ENCODE measurements at regions not wholly inside any gene's neighbourhood (a gene's known extent, or its start where the extent isn't known, plus 50 kb on each side); places are given as distances from the start of the nearest gene placed in this dataset.
A peak's percentile ranks its signal among the peaks of the same experiment; 100 is the strongest.

DNA sequence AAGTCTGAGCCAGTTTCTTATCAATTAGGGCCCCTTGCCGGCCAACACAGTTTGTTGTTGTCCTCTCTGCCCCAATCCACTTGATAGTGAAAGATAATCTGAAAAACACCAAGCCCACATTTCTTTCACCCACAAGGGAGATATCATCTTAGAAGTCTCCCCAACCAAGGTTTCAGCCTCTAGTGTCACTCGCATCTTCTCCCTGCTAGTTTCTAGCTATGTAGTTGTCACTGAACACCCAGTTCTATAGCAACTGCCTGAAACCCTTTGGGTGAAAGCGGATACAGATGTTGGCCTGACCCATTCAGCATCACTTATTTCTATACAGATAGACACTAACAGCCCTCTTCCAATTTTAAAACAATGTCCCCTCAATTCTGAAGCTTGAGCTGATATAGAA is 116.3 kb downstream of the BMP15 start:
- intact Hi-C loops (cut with micrococcal nuclease; ENCODE audit: unreplicated experiment): no loop called here
- no peak for FAIRE-seq
- SMC1A ChIA-PET (ENCODE audit: uncharacterized antibody, unreplicated experiment): no interaction called here
- TF ChIP-seq, protein P1, sequence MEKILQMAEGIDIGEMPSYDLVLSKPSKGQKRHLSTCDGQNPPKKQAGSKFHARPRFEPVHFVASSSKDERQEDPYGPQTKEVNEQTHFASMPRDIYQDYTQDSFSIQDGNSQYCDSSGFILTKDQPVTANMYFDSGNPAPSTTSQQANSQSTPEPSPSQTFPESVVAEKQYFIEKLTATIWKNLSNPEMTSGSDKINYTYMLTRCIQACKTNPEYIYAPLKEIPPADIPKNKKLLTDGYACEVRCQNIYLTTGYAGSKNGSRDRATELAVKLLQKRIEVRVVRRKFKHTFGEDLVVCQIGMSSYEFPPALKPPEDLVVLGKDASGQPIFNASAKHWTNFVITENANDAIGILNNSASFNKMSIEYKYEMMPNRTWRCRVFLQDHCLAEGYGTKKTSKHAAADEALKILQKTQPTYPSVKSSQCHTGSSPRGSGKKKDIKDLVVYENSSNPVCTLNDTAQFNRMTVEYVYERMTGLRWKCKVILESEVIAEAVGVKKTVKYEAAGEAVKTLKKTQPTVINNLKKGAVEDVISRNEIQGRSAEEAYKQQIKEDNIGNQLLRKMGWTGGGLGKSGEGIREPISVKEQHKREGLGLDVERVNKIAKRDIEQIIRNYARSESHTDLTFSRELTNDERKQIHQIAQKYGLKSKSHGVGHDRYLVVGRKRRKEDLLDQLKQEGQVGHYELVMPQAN (conservative IDR thresholded peaks at IDR 0.05): no peak
- TF ChIP-seq PML (IDR thresholded peaks at IDR 0.05; ENCODE audit: low read length): no peak
- TF ChIP-seq ZNF274 (IDR thresholded peaks at IDR 0.05; ENCODE audit: insufficient read depth, insufficient read length): no peak
- TF ChIP-seq NFIC (IDR thresholded peaks at IDR 0.05; ENCODE audit: low read depth, low read length): no peak
- TF ChIP-seq TBL1XR1 (IDR thresholded peaks at IDR 0.05; ENCODE audit: low read depth, low read length): no peak
- TF ChIP-seq ZNF24 (IDR thresholded peaks at IDR 0.05): no peak
- TF ChIP-seq HDAC6 (IDR thresholded peaks at IDR 0.05; ENCODE audit: unreplicated experiment): no peak
- TF ChIP-seq RFX5 (IDR thresholded peaks at IDR 0.05; ENCODE audit: low read depth, low read length): no peak
- no peak for TF ChIP-seq SP1 (IDR thresholded peaks at IDR 0.05; ENCODE audit: low read depth, low read length)
- TF ChIP-seq EGR1 (IDR thresholded peaks at IDR 0.05; ENCODE audit: borderline replicate concordance in 1 of 2, low read depth in 2 of 2, low read length in 2 of 2): no peak
- TF ChIP-seq, protein P2, sequence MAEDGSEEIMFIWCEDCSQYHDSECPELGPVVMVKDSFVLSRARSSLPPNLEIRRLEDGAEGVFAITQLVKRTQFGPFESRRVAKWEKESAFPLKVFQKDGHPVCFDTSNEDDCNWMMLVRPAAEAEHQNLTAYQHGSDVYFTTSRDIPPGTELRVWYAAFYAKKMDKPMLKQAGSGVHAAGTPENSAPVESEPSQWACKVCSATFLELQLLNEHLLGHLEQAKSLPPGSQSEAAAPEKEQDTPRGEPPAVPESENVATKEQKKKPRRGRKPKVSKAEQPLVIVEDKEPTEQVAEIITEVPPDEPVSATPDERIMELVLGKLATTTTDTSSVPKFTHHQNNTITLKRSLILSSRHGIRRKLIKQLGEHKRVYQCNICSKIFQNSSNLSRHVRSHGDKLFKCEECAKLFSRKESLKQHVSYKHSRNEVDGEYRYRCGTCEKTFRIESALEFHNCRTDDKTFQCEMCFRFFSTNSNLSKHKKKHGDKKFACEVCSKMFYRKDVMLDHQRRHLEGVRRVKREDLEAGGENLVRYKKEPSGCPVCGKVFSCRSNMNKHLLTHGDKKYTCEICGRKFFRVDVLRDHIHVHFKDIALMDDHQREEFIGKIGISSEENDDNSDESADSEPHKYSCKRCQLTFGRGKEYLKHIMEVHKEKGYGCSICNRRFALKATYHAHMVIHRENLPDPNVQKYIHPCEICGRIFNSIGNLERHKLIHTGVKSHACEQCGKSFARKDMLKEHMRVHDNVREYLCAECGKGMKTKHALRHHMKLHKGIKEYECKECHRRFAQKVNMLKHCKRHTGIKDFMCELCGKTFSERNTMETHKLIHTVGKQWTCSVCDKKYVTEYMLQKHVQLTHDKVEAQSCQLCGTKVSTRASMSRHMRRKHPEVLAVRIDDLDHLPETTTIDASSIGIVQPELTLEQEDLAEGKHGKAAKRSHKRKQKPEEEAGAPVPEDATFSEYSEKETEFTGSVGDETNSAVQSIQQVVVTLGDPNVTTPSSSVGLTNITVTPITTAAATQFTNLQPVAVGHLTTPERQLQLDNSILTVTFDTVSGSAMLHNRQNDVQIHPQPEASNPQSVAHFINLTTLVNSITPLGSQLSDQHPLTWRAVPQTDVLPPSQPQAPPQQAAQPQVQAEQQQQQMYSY (CRISPR knock-in tag; IDR thresholded peaks at IDR 0.05): no peak
- no peak for TF ChIP-seq WRNIP1 (IDR thresholded peaks at IDR 0.05; ENCODE audit: borderline replicate concordance, low read depth, low read length)
- TF ChIP-seq SUPT20H (IDR thresholded peaks at IDR 0.05; ENCODE audit: borderline replicate concordance, control insufficient read depth, low read depth, low read length): no peak
- TF ChIP-seq HCFC1 (IDR thresholded peaks at IDR 0.05; ENCODE audit: low read length): no peak
- no peak for TF ChIP-seq DPF2 (IDR thresholded peaks at IDR 0.05)
- TF ChIP-seq, protein P3, sequence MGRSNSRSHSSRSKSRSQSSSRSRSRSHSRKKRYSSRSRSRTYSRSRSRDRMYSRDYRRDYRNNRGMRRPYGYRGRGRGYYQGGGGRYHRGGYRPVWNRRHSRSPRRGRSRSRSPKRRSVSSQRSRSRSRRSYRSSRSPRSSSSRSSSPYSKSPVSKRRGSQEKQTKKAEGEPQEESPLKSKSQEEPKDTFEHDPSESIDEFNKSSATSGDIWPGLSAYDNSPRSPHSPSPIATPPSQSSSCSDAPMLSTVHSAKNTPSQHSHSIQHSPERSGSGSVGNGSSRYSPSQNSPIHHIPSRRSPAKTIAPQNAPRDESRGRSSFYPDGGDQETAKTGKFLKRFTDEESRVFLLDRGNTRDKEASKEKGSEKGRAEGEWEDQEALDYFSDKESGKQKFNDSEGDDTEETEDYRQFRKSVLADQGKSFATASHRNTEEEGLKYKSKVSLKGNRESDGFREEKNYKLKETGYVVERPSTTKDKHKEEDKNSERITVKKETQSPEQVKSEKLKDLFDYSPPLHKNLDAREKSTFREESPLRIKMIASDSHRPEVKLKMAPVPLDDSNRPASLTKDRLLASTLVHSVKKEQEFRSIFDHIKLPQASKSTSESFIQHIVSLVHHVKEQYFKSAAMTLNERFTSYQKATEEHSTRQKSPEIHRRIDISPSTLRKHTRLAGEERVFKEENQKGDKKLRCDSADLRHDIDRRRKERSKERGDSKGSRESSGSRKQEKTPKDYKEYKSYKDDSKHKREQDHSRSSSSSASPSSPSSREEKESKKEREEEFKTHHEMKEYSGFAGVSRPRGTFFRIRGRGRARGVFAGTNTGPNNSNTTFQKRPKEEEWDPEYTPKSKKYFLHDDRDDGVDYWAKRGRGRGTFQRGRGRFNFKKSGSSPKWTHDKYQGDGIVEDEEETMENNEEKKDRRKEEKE (IDR thresholded peaks at IDR 0.05): no peak
- TF ChIP-seq RUNX3 (IDR thresholded peaks at IDR 0.05; ENCODE audit: low read length): no peak

More for the DNA sequence above, 116.3 kb downstream of the BMP15 start:
- 26% methylated on average over 3 of the region's 3 CpGs for WGBS (ENCODE audit: insufficient coverage, insufficient replicate concordance, low lambda C conversion rate, missing lambda C conversion rate)
- ChIA-PET POLR2A (no interaction called here), CTCF (interaction anchor here (1.1 to 1.2 kb wide), 2 partner anchors 21 to 59 kb away, joined by 3 read pairs; no protein-coding TSS in a partner anchor), RAD21 (ENCODE audit: unreplicated experiment) (interaction anchor here (1.1 kb wide), 1 partner anchor 21 kb away, joined by 4 read pairs; no protein-coding TSS in a partner anchor)
- ATAC-seq: peak; percentile 83
- no TSS peak for BruUV-seq (replicated peaks)
- DNase-seq (ENCODE audit: low read depth, low spot score): no peak
- no peaks in the 10 kb centered on the region for H3K36me3 ChIP-seq (ENCODE audit: control insufficient read depth in 2 of 2, insufficient read depth in 2 of 2, low read length in 1 of 2)
- H3K27ac ChIP-seq (ENCODE audit: control insufficient read depth, insufficient read depth): no peak overlapping the region
- no peaks in the 10 kb centered on the region for H3K27me3 ChIP-seq (replicated peaks in 1 of 2; ENCODE audit: control insufficient read depth in 2 of 2, insufficient read depth in 2 of 2, low read length in 1 of 2)
- H4K20me1 ChIP-seq (ENCODE audit: control insufficient read depth, insufficient read depth): no peaks in the 10 kb centered on the region
- no peak overlapping the region for H3K9ac ChIP-seq (ENCODE audit: control insufficient read depth, insufficient read depth, low read length)
- H2AFZ ChIP-seq (ENCODE audit: control insufficient read depth, low read depth, low read length): no peak overlapping the region
- H3K79me2 ChIP-seq (ENCODE audit: control insufficient read depth, insufficient read depth, low read length): no peaks in the 10 kb centered on the region
- H3K4me1 ChIP-seq (ENCODE audit: control insufficient read depth, insufficient read depth, low read length): no peaks in the 10 kb centered on the region
- in situ Hi-C loops (cut with MboI): no loop called here
- no peak overlapping the region for H3K4me3 ChIP-seq
- no peak overlapping the region for H3K4me2 ChIP-seq (ENCODE audit: control insufficient read depth, insufficient read depth)
- no peaks in the 10 kb centered on the region for H3K9me3 ChIP-seq (replicated peaks; ENCODE audit: control insufficient read depth, insufficient read depth, low read length)

Data from GM12878 (cell line).